ENCODE measurements at regions not wholly inside any gene's neighbourhood (a gene's known extent, or its start where the extent isn't known, plus 50 kb on each side); places are given as distances from the start of the nearest gene placed in this dataset.
"Not testable (repeated sequence)": the region's sequence is repeated elsewhere in the genome, so short reads cannot be mapped to it uniquely, and the experiment has no call there.

- H3K4me3 ChIP-seq (ENCODE audit: low read depth, low read length): no peak overlapping the region
- no peak for TF ChIP-seq CTCF (IDR thresholded peaks at IDR 0.05; ENCODE audit: borderline replicate concordance, insufficient read depth, low read depth, low read length)
These were observed 347.8 kb downstream of the DSC3 start for GRCh38 chr18:30694773-30695172.

GRCh38 chr18:30689216-30689615 is 353.3 kb downstream of the DSC3 start:
- TF ChIP-seq CTCF (IDR thresholded peaks at IDR 0.05; ENCODE audit: borderline replicate concordance, insufficient read depth, low read depth, low read length): no peak
- H3K4me3 ChIP-seq (ENCODE audit: low read depth, low read length): no peak overlapping the region

GRCh38 chr18:30687501-30687900 is 355.0 kb downstream of the DSC3 start:
- no peak for TF ChIP-seq CTCF (IDR thresholded peaks at IDR 0.05; ENCODE audit: borderline replicate concordance, insufficient read depth, low read depth, low read length)
- H3K4me3 ChIP-seq (ENCODE audit: low read depth, low read length): no peak overlapping the region

- TF ChIP-seq CTCF (IDR thresholded peaks at IDR 0.05; ENCODE audit: borderline replicate concordance, insufficient read depth, low read depth, low read length): no peak
- H3K4me3 ChIP-seq (ENCODE audit: low read depth, low read length): no peak overlapping the region
These were observed 357.6 kb downstream of the DSC3 start for GRCh38 chr18:30684825-30685481.

GRCh38 chr18:30683836-30684235 is 358.7 kb downstream of the DSC3 start:
- TF ChIP-seq CTCF (IDR thresholded peaks at IDR 0.05; ENCODE audit: borderline replicate concordance, insufficient read depth, low read depth, low read length): no peak

GRCh38 chr18:30682672-30683071 is 359.9 kb downstream of the DSC3 start:
- no peak for TF ChIP-seq CTCF (IDR thresholded peaks at IDR 0.05; ENCODE audit: borderline replicate concordance, insufficient read depth, low read depth, low read length)
- H3K4me3 ChIP-seq (ENCODE audit: low read depth, low read length): no peak overlapping the region

More at GRCh38 chr18:30683836-30684235, 358.7 kb downstream of the DSC3 start:
- no peak overlapping the region for H3K4me3 ChIP-seq (ENCODE audit: low read depth, low read length)

- TF ChIP-seq CTCF (IDR thresholded peaks at IDR 0.05; ENCODE audit: borderline replicate concordance, insufficient read depth, low read depth, low read length): no peak
These were observed 363.1 kb downstream of the DSC3 start for GRCh38 chr18:30679285-30679930.

GRCh38 chr18:30677813-30678212 is 364.7 kb downstream of the DSC3 start:
- not testable (repeated sequence) for H3K4me3 ChIP-seq (ENCODE audit: low read depth, low read length)

More at GRCh38 chr18:30679285-30679930, 363.1 kb downstream of the DSC3 start:
- H3K4me3 ChIP-seq (ENCODE audit: low read depth, low read length): no peak overlapping the region

All from GM12875 (cell line).